ENCODE measurements at regions not wholly inside any gene's neighbourhood (a gene's known extent, or its start where the extent isn't known, plus 50 kb on each side); places are given as distances from the start of the nearest gene placed in this dataset.

- TF ChIP-seq, protein P1, sequence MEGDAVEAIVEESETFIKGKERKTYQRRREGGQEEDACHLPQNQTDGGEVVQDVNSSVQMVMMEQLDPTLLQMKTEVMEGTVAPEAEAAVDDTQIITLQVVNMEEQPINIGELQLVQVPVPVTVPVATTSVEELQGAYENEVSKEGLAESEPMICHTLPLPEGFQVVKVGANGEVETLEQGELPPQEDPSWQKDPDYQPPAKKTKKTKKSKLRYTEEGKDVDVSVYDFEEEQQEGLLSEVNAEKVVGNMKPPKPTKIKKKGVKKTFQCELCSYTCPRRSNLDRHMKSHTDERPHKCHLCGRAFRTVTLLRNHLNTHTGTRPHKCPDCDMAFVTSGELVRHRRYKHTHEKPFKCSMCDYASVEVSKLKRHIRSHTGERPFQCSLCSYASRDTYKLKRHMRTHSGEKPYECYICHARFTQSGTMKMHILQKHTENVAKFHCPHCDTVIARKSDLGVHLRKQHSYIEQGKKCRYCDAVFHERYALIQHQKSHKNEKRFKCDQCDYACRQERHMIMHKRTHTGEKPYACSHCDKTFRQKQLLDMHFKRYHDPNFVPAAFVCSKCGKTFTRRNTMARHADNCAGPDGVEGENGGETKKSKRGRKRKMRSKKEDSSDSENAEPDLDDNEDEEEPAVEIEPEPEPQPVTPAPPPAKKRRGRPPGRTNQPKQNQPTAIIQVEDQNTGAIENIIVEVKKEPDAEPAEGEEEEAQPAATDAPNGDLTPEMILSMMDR (conservative IDR thresholded peaks at IDR 0.05; ENCODE audit: low read length), result no peak
- TF ChIP-seq EZH2phosphoT487 (IDR thresholded peaks at IDR 0.05; ENCODE audit: borderline replicate concordance), result no peak
Observed at GRCh38 chr3:152160350-152161011, 108.2 kb upstream of the MBNL1 start.

Measured in Loucy (cell line).